HepG2 (cell line): ENCODE measurements at regions not wholly inside any gene's neighbourhood (a gene's known extent, or its start where the extent isn't known, plus 50 kb on each side); places are given as distances from the start of the nearest gene placed in this dataset.

Experiments
- ATAC-seq: fragments of 200-7000 bp; cut with Tn5 transposase; 3 replicates; pipeline ENCODE4 v1.9.1; 2020; ENCODE audit warnings: mild to moderate bottlenecking, moderate library complexity
- BruUV-seq: library from RNA; stranded (reverse); fragments of 400-500 nt; replicated peaks from 2 replicates; lab custom pipeline; 2021; lab: Mats Ljungman, UMichigan
- CTCF ChIA-PET: fragments of 300-600 bp; formaldehyde crosslinking; extraction: SDS; loops from one replicate; lab custom pipeline; 2021; ENCODE audit warnings: low total read pairs, inconsistent platforms, low intra/inter-chr PET ratio; lab: Yijun Ruan, JAX
- POLR2A ChIA-PET: fragments of 350-600 bp; sonication (Branson Sonifier 250); formaldehyde crosslinking; loops from one replicate; lab custom pipeline; 2020; ENCODE audit warnings: antibody characterized with exemption, inconsistent platforms; lab: Yijun Ruan, JAX
- DNase-seq: peaks from one replicate; pipeline ENCODE4 v3.0.0-alpha.2; 2015; ENCODE audit warnings: low spot score
- FAIRE-seq: peaks from 3 replicates; lab custom pipeline; 2011; peaks lifted over from hg19 to GRCh38; lab: Jason Lieb, UNC
- H2AFZ ChIP-seq: one replicate; pipeline ENCODE4 v1.6.1; 2011; ENCODE audit warnings: low read length, inconsistent platforms
- H3K27ac ChIP-seq: fragments of 300-600 bp; 3 replicates; pipeline ENCODE4 v1.8.0; 2011; ENCODE audit warnings: mixed run types, mild to moderate bottlenecking, mixed read lengths, low read length, inconsistent platforms; ENCODE audit not compliant: insufficient read depth; ENCODE audit errors: extremely low read length
- H3K27me3 ChIP-seq, 2 experiments: fragments of 200-600 bp in 1 of 2; 2 replicates in 1 of 2; 3 replicates in 1 of 2; pipeline versions ENCODE4 v1.6.0 to v1.8.0; 2011; ENCODE audit warnings: low read length in 2 of 2, mild to moderate bottlenecking in 2 of 2, moderate library complexity in 2 of 2, inconsistent platforms in 1 of 2; ENCODE audit not compliant: insufficient read depth in 2 of 2, control insufficient read depth in 1 of 2
- H3K36me3 ChIP-seq, 2 experiments: fragments of 200-600 bp in 1 of 2; replicated peaks in 1 of 2; 2 replicates in 1 of 2; 3 replicates in 1 of 2; pipeline versions ENCODE4 v1.5.1 to v1.8.0; 2011; ENCODE audit warnings: low read length in 2 of 2, inconsistent platforms in 1 of 2; ENCODE audit not compliant: insufficient read depth in 2 of 2, control insufficient read depth in 1 of 2
- H3K4me1 ChIP-seq: 2 replicates; pipeline ENCODE4 v1.5.1; 2012; ENCODE audit warnings: low read length, inconsistent platforms; ENCODE audit not compliant: insufficient read depth
- H3K4me2 ChIP-seq: 2 replicates; pipeline ENCODE4 v1.6.0; 2011; ENCODE audit warnings: low read depth, low read length, inconsistent platforms
- H3K4me3 ChIP-seq, 3 experiments: fragments of 200-600 bp in 1 of 3; sonication (generic), shearing (Covaris generic) in 1 of 3; replicated peaks in 1 of 3; 2 replicates each; pipeline ENCODE4 v1.5.1; 2011 to 2016; ENCODE audit warnings: low read length in 3 of 3, inconsistent platforms in 2 of 3, low read depth in 2 of 3, mild to moderate bottlenecking in 2 of 3, control low read depth in 1 of 3, mixed read lengths in 1 of 3; ENCODE audit not compliant: insufficient read depth in 1 of 3
- H3K79me2 ChIP-seq: one replicate; pipeline ENCODE4 v1.6.1; 2011; ENCODE audit warnings: low read length, inconsistent platforms; ENCODE audit not compliant: insufficient read depth
- H3K9ac ChIP-seq: 2 replicates; pipeline ENCODE4 v1.6.0; 2011; ENCODE audit warnings: mild to moderate bottlenecking, low read depth, low read length, inconsistent platforms; ENCODE audit not compliant: insufficient read depth
- H3K9me3 ChIP-seq: 2 replicates; pipeline ENCODE4 v1.5.1; 2012; ENCODE audit warnings: mild to moderate bottlenecking, low read length
- H4K20me1 ChIP-seq: 2 replicates; pipeline ENCODE4 v1.6.0; 2011; ENCODE audit warnings: inconsistent platforms, mild to moderate bottlenecking, low read length, moderate library complexity; ENCODE audit not compliant: insufficient read depth
- CREBL2 ChIP-seq: sonication (generic); formaldehyde crosslinking; IDR thresholded peaks from 2 replicates; pipeline ENCODE4 v1.8.1; 2023; ENCODE audit warnings: missing genetic modification reagents, mild to moderate bottlenecking, borderline replicate concordance
- FOXK1 ChIP-seq: sonication (generic); formaldehyde crosslinking; IDR thresholded peaks from 2 replicates; pipeline ENCODE4 v1.4.0; 2020; ENCODE audit warnings: low read depth, missing genetic modification reagents, borderline replicate concordance
- GRHL1 ChIP-seq: sonication (generic); formaldehyde crosslinking; conservative IDR thresholded peaks from 2 replicates; pipeline ENCODE4 v1.8.0; 2022; ENCODE audit warnings: missing genetic modification reagents
- KAT2B ChIP-seq: fragments of 150-350 bp; IDR thresholded peaks from 2 replicates; pipeline ENCODE4 v1.6.1; 2014; ENCODE audit warnings: low read depth, low read length, borderline replicate concordance
- KMT2B ChIP-seq: IDR thresholded peaks from 2 replicates; pipeline ENCODE4 v1.6.1; 2016; ENCODE audit warnings: missing genetic modification reagents, missing compliant biosample characterization
- NBN ChIP-seq: fragments of 450-650 bp; conservative IDR thresholded peaks from 2 replicates; pipeline ENCODE4 v1.6.1; 2017
- RBAK ChIP-seq: sonication (generic); formaldehyde crosslinking; IDR thresholded peaks from 2 replicates; pipeline ENCODE4 v1.5.1; 2020; ENCODE audit warnings: mild to moderate bottlenecking, missing genetic modification reagents
- SRSF1 ChIP-seq: fragments of 200-400 bp; formaldehyde crosslinking; optimal IDR thresholded peaks from 2 replicates; pipeline ENCODE3; 2017; ENCODE audit warnings: mild to moderate bottlenecking, low read depth, low read length, moderate library complexity
- THAP11 ChIP-seq: IDR thresholded peaks from 2 replicates; pipeline ENCODE4 v1.6.1; 2016; ENCODE audit warnings: missing biosample characterization, missing genetic modification reagents
- ZNF337 ChIP-seq: sonication (generic); formaldehyde crosslinking; IDR thresholded peaks from 2 replicates; pipeline ENCODE4 v1.5.1; 2020; ENCODE audit warnings: missing genetic modification reagents, low read depth, mild to moderate bottlenecking, borderline replicate concordance
- ZNF614 ChIP-seq: IDR thresholded peaks from 2 replicates; pipeline ENCODE4 v1.6.1; 2018; ENCODE audit warnings: missing biosample characterization, missing genetic modification reagents, inconsistent platforms, borderline replicate concordance
- ZNF709 ChIP-seq: sonication (generic); formaldehyde crosslinking; IDR thresholded peaks from 2 replicates; pipeline ENCODE4 v1.5.0; 2020; ENCODE audit warnings: mild to moderate bottlenecking, missing genetic modification reagents
- WGBS: methylation state at CpG from one replicate; pipeline ENCODE4 v1.1.6; 2017; ENCODE audit warnings: low lambda C conversion rate; 5-methylcytosine and 5-hydroxymethylcytosine counted together
- in situ Hi-C: cut with HindIII; loops from 2 replicates; pipeline ENCODE4 v1.10.0; 2017; ENCODE audit warnings: low pct_unique_long_range_greater_than_20kb; ENCODE audit not compliant: extremely low pct_ligation_motif_present
- intact Hi-C: fragments of 100-400 bp; cut with micrococcal nuclease; formaldehyde crosslinking; loops from one replicate; pipeline ENCODE4 v1.10.0; 2022; ENCODE audit not compliant: unreplicated experiment

GRCh38 chr22:46079093-46079860 lies 71.0 kb upstream of the PPARA start:
- Histone ChIP-seq H3K79me2 (no peaks in the 10 kb centered on the region), H3K4me2 (no peak overlapping the region), H3K27ac (no peak overlapping the region)

More at GRCh38 chr22:46079093-46079860, 71.0 kb upstream of the PPARA start:
- WGBS: 57% methylated on average over 12 of the region's 21 CpGs
- Histone ChIP-seq H3K9me3 (no peaks in the 10 kb centered on the region), H4K20me1 (no peaks in the 10 kb centered on the region), H3K36me3 (no peaks in the 10 kb centered on the region), H3K4me1 (peaks cover 12% of the 10 kb centered on the region), H3K4me3 (no peak overlapping the region), H2AFZ (no peak overlapping the region), H3K9ac (no peak overlapping the region), H3K27me3 (peaks cover 11 to 64% of the 10 kb centered on the region in 2 experiments)
- TF ChIP-seq ZNF614 (CRISPR knock-in tag) (no peak), SRSF1 (no peak), THAP11 (CRISPR knock-in tag) (no peak), KAT2B (no peak), CREBL2 (CRISPR knock-in tag) (no peak), RBAK (CRISPR knock-in tag) (no peak), ZNF709 (CRISPR knock-in tag) (no peak), FOXK1 (no peak), ZNF337 (no peak), KMT2B (no peak), GRHL1 (no peak), NBN (no peak)
- ATAC-seq (no peak), DNase-seq (no peak), FAIRE-seq (no peak)
- intact Hi-C loops (no loop called here), in situ Hi-C loops (no loop called here)
- POLR2A ChIA-PET: no interaction called here
- no TSS peak for BruUV-seq
- CTCF ChIA-PET: no interaction called here
